A673 (cell line): ENCODE measurements at regions not wholly inside any gene's neighbourhood (a gene's known extent, or its start where the extent isn't known, plus 50 kb on each side); places are given as distances from the start of the nearest gene placed in this dataset.

Experiments used
- BruUV-seq: library from RNA; stranded (reverse); fragments of 400-500 nt; replicated peaks from 2 replicates; lab custom pipeline; 2021; lab: Mats Ljungman, UMichigan
- CTCF ChIA-PET: fragments of 300-600 bp; sonication (Branson Sonifier 250); formaldehyde crosslinking; loops from one replicate; lab custom pipeline; 2022; ENCODE audit warnings: antibody characterized with exemption; lab: Charles Lee
- POLR2A ChIA-PET: fragments of 300-600 bp; sonication (Branson Sonifier 250); formaldehyde crosslinking; loops from one replicate; lab custom pipeline; 2022; ENCODE audit warnings: antibody characterized with exemption; ENCODE audit not compliant: low non-redundant PET; lab: Charles Lee
- DNase-seq: peaks from one replicate; pipeline ENCODE4 v3.0.0-alpha.2; 2015; ENCODE audit warnings: low spot score
- H3K27ac ChIP-seq: fragments of 200-600 bp; sonication (generic); 2 replicates; pipeline ENCODE4 v1.5.1; 2016; ENCODE audit warnings: mixed run types, low read depth, mild to moderate bottlenecking, mixed read lengths, antibody characterized with exemption, low read length; ENCODE audit not compliant: poor library complexity, severe bottlenecking
- H3K27me3 ChIP-seq: fragments of 200-600 bp; sonication (generic); replicated peaks from 2 replicates; pipeline ENCODE4 v1.6.1; 2017; ENCODE audit warnings: mixed run types, low read depth, mild to moderate bottlenecking, mixed read lengths, antibody characterized with exemption, low read length; ENCODE audit not compliant: insufficient read depth, poor library complexity
- H3K36me3 ChIP-seq: fragments of 200-600 bp; sonication (generic); 2 replicates; pipeline ENCODE4 v1.6.1; 2016; ENCODE audit warnings: mixed run types, mild to moderate bottlenecking, mixed read lengths, antibody characterized with exemption, low read length; ENCODE audit not compliant: insufficient read depth, poor library complexity, severe bottlenecking
- H3K4me1 ChIP-seq: fragments of 200-600 bp; sonication (generic); 2 replicates; pipeline ENCODE4 v1.6.1; 2017; ENCODE audit warnings: mixed run types, mild to moderate bottlenecking, mixed read lengths, antibody characterized with exemption, low read length; ENCODE audit not compliant: insufficient read depth, poor library complexity, severe bottlenecking
- H3K4me3 ChIP-seq: fragments of 200-600 bp; sonication (generic); 2 replicates; pipeline ENCODE4 v1.5.1; 2016; ENCODE audit warnings: low read depth, mixed run types, mild to moderate bottlenecking, mixed read lengths, low read length; ENCODE audit not compliant: poor library complexity, severe bottlenecking
- H3K9me3 ChIP-seq: fragments of 200-600 bp; sonication (generic); 2 replicates; pipeline ENCODE4 v1.6.1; 2016; ENCODE audit warnings: mixed run types, low read depth, mild to moderate bottlenecking, mixed read lengths, antibody characterized with exemption, low read length; ENCODE audit not compliant: poor library complexity, severe bottlenecking
- EZH2 ChIP-seq: fragments of 200-600 bp; sonication (generic); IDR thresholded peaks from 2 replicates; pipeline ENCODE4 v1.6.1; 2017; ENCODE audit warnings: borderline replicate concordance, low read depth, mild to moderate bottlenecking, mixed read lengths, antibody characterized with exemption, low read length; ENCODE audit not compliant: poor library complexity, severe bottlenecking
- intact Hi-C: fragments of 100-400 bp; cut with micrococcal nuclease; formaldehyde crosslinking; loops from one replicate; pipeline ENCODE4 v1.10.0; 2022; ENCODE audit not compliant: unreplicated experiment
- TF ChIP-seq, protein P1 (sequence below): fragments of 300-800, 200-600 bp; sonication (generic); conservative IDR thresholded peaks from 2 replicates; pipeline ENCODE4 v1.5.1; 2017; ENCODE audit warnings: low read depth, mild to moderate bottlenecking, antibody characterized with exemption, low read length, moderate library complexity, mixed read lengths

DNA sequence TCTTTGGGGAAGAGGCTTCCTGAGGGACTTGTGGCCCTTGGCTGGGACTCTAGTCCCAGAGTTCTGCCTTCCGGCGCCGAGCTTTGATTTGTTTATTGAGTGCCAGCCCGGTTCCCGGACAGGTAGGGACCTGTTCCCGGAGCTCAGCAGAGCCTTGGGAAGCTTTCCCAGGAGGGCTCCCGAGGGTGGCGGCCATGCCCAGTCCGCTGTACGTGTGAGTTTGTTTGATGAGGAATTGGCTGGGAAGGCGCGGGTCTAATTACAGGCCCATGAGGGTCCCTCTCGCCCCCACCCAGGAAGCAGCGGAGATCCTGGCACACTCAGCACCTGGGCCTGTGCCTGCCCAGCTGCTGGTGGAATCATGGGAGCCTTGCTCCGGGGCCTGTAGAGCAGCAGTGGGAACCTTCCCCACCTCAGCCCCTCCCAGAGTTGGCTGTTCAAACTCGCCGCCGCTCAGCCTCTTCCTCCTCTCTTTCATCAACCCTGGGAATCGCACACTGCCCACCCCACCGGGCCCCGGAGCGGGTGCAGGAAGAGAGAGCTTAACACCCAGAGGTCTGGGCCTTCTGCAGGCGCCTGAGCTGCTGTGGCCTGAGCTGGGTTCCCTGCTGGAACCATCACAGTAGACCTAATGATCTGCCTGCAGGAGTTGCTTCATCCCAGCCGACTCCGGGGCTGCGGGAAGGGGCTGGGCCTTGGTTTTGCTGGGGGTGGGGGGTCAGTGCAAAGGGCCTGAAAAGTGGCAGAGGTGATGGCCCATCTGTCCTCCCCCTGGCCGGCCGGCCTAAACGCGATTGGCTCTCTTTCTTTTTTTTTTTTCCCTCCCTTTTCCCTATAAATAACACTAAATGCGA lies 313.7 kb downstream of the SEC14L1 start:
- Histone ChIP-seq H3K4me1 (peaks cover 41% of the 10 kb centered on the region), H3K27me3 (no peaks in the 10 kb centered on the region), H3K4me3 (no peak overlapping the region), H3K27ac (no peak overlapping the region), H3K36me3 (no peaks in the 10 kb centered on the region), H3K9me3 (no peaks in the 10 kb centered on the region)
- POLR2A ChIA-PET, result interaction anchor here (0.5 kb wide), 1 partner anchor 504 kb away, joined by 3 read pairs; the partner anchor contains the start of gene TNRC6C
- TF ChIP-seq, protein P1, sequence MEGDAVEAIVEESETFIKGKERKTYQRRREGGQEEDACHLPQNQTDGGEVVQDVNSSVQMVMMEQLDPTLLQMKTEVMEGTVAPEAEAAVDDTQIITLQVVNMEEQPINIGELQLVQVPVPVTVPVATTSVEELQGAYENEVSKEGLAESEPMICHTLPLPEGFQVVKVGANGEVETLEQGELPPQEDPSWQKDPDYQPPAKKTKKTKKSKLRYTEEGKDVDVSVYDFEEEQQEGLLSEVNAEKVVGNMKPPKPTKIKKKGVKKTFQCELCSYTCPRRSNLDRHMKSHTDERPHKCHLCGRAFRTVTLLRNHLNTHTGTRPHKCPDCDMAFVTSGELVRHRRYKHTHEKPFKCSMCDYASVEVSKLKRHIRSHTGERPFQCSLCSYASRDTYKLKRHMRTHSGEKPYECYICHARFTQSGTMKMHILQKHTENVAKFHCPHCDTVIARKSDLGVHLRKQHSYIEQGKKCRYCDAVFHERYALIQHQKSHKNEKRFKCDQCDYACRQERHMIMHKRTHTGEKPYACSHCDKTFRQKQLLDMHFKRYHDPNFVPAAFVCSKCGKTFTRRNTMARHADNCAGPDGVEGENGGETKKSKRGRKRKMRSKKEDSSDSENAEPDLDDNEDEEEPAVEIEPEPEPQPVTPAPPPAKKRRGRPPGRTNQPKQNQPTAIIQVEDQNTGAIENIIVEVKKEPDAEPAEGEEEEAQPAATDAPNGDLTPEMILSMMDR, result no peak
- TF ChIP-seq EZH2, result no peak
- DNase-seq, result no peak
- BruUV-seq, result no TSS peak
- CTCF ChIA-PET, result no interaction called here
- intact Hi-C loops, result no loop called here

DNA sequence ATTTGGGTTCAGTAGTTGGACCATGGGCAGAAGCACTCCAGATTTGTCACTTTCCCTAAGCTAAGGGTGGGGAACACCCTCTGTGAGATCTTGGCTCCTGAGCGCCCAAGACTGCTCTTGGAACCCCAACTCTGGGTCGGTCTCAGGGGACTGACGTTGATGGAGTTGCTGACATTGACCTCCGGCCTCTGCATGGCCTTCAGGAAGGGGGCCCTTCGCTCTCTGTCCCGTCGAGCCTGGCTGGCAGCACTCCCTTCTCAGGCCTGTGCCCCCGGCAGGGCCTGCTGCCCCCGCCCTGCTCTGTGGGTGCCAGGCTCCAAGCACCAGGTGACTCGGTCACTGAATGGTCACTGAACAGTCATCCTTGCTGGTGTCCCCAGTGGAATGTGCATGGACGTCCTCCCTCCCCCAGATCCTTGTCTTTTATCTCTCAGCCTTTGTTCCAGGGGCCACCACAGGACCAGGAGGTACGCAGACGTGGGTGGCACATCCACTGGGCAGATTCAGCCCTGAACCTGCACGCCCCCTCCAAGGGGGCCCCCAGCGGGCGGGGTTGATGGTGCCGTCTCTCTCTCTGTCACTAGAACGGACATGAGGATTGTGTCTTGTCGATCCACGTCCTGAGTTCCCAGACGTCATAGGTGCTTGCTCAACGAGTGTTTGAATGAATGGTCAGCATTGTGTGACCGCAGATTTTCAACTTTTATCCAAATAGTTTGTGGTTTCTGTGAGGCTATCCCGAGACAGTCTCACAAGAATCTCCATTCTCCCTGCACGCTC lies 314.5 kb downstream of the SEC14L1 start:
- intact Hi-C loops, result no loop called here
- POLR2A ChIA-PET, result interaction anchor here (0.5 kb wide), 1 partner anchor 503 kb away, joined by 3 read pairs; the partner anchor contains the start of gene TNRC6C
- TF ChIP-seq, protein P1, result no peak
- no peaks in the 10 kb centered on the region for H3K36me3 ChIP-seq
- H3K4me1 ChIP-seq, result peaks cover 41% of the 10 kb centered on the region
- no peak for DNase-seq
- H3K9me3 ChIP-seq, result no peaks in the 10 kb centered on the region
- no peak overlapping the region for H3K27ac ChIP-seq
- no peaks in the 10 kb centered on the region for H3K27me3 ChIP-seq
- CTCF ChIA-PET, result no interaction called here
- BruUV-seq, result no TSS peak
- no peak overlapping the region for H3K4me3 ChIP-seq

DNA sequence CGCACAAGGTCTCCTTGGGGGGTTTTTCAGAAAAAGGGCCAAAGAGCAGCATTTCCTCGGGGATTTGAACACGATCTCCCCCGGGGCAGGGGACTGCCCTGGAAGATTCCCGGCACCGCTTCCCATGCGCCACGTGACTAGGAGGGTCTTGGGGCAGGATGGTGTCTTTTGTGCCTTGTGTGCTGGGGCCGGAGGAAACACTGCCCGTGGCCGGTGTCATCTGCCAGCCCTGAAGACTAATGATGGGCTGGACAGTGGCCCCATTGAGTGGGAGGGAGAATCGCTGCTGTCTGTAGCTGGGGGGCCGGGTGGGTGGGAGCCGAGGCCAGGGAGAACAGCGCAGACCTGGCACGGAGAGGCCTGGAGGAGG lies 315.1 kb downstream of the SEC14L1 start:
- H3K36me3 ChIP-seq, result no peaks in the 10 kb centered on the region
- no peak overlapping the region for H3K27ac ChIP-seq
- no peak for DNase-seq
- BruUV-seq, result no TSS peak
- POLR2A ChIA-PET, result no interaction called here
- H3K4me1 ChIP-seq, result peaks cover 40% of the 10 kb centered on the region
- H3K27me3 ChIP-seq, result no peaks in the 10 kb centered on the region
- intact Hi-C loops, result no loop called here
- TF ChIP-seq, protein P1, result no peak
- TF ChIP-seq EZH2, result no peak
- CTCF ChIA-PET, result no interaction called here
- H3K9me3 ChIP-seq, result no peaks in the 10 kb centered on the region
- no peak overlapping the region for H3K4me3 ChIP-seq
